Activated B cell treated with CpG ODN at 0.5 μM for 24 hours (primary cell): ENCODE measurements at regions not wholly inside any gene's neighbourhood (a gene's known extent, or its start where the extent isn't known, plus 50 kb on each side); places are given as distances from the start of the nearest gene placed in this dataset.

Experiments
- ATAC-seq: fragments of 200-7000 bp; cut with Tn5 transposase; one replicate; pipeline ENCODE4 v1.10.0; 2021; ENCODE audit warnings: low read depth, mild to moderate bottlenecking, moderate library complexity
- CTCF ChIA-PET: fragments of 350-600 bp; sonication (Branson Sonifier 250); formaldehyde crosslinking; loops from one replicate; lab custom pipeline; 2021; ENCODE audit warnings: antibody characterized with exemption; lab: Charles Lee
- POLR2A ChIA-PET: fragments of 350-600 bp; sonication (Branson Sonifier 250); formaldehyde crosslinking; loops from one replicate; lab custom pipeline; 2021; ENCODE audit warnings: antibody characterized with exemption; lab: Charles Lee
- DNase-seq: peaks from one replicate; pipeline ENCODE4 v3.0.0; 2022
- H3K27ac Mint-ChIP-seq: one replicate; pipeline ENCODE4 v1.8.0; 2020; ENCODE audit warnings: mixed read lengths
- H3K27me3 Mint-ChIP-seq: one replicate; pipeline ENCODE4 v1.8.0; 2021; ENCODE audit warnings: mixed read lengths
- H3K36me3 Mint-ChIP-seq: one replicate; pipeline ENCODE4 v1.8.0; 2021; ENCODE audit warnings: low read depth, mixed read lengths
- H3K4me1 Mint-ChIP-seq: one replicate; pipeline ENCODE4 v1.8.0; 2021; ENCODE audit warnings: mixed read lengths
- H3K4me3 Mint-ChIP-seq: one replicate; pipeline ENCODE4 v1.8.0; 2020; ENCODE audit warnings: mild to moderate bottlenecking, mixed read lengths
- H3K9me3 Mint-ChIP-seq: one replicate; pipeline ENCODE4 v1.8.0; 2020; ENCODE audit warnings: mixed read lengths
- CTCF ChIP-seq: fragments of 200-600 bp; IDR thresholded peaks from one replicate; pipeline ENCODE4 v1.8.0; 2022; ENCODE audit warnings: antibody characterized with exemption, mild to moderate bottlenecking
- intact Hi-C: fragments of 100-400 bp; cut with micrococcal nuclease; formaldehyde crosslinking; loops from one replicate; pipeline ENCODE4 v1.15.1; 2024

- ATAC-seq (no peak), DNase-seq (no peak)
- H3K4me3 Mint-ChIP-seq, result no peak overlapping the region
- H3K9me3 Mint-ChIP-seq, result no peaks in the 10 kb centered on the region
- no peaks in the 10 kb centered on the region for H3K4me1 Mint-ChIP-seq
- H3K27ac Mint-ChIP-seq, result no peak overlapping the region
- intact Hi-C loops, result no loop called here
- TF ChIP-seq CTCF, result no peak
- ChIA-PET CTCF (no interaction called here), POLR2A (no interaction called here)
- H3K27me3 Mint-ChIP-seq, result no peaks in the 10 kb centered on the region
- no peaks in the 10 kb centered on the region for H3K36me3 Mint-ChIP-seq
Measured at GRCh38 chr9:118422508-118422907, 718.3 kb downstream of the TLR4 start.

- Mint-ChIP-seq H3K27ac (no peak overlapping the region), H3K9me3 (no peaks in the 10 kb centered on the region), H3K27me3 (no peaks in the 10 kb centered on the region), H3K4me1 (no peaks in the 10 kb centered on the region), H3K4me3 (no peak overlapping the region), H3K36me3 (no peaks in the 10 kb centered on the region)
- TF ChIP-seq CTCF, result no peak
- ATAC-seq (no peak), DNase-seq (no peak)
- POLR2A ChIA-PET, result no interaction called here
- intact Hi-C loops, result no loop called here
- CTCF ChIA-PET, result no interaction called here
Measured at GRCh38 chr9:118423021-118423420, 718.8 kb downstream of the TLR4 start.

GRCh38 chr9:118423721-118424120 lies 719.5 kb downstream of the TLR4 start:
- H3K27me3 Mint-ChIP-seq, result no peaks in the 10 kb centered on the region
- no peak overlapping the region for H3K4me3 Mint-ChIP-seq
- ChIA-PET CTCF (no interaction called here), POLR2A (no interaction called here)
- H3K36me3 Mint-ChIP-seq, result no peaks in the 10 kb centered on the region
- no peak for DNase-seq
- no peak for ATAC-seq
- no peak overlapping the region for H3K27ac Mint-ChIP-seq
- intact Hi-C loops, result no loop called here
- no peaks in the 10 kb centered on the region for H3K4me1 Mint-ChIP-seq
- no peak for TF ChIP-seq CTCF
- H3K9me3 Mint-ChIP-seq, result no peaks in the 10 kb centered on the region

- CTCF ChIA-PET, result no interaction called here
- no peak overlapping the region for H3K4me3 Mint-ChIP-seq
- no peak overlapping the region for H3K27ac Mint-ChIP-seq
- POLR2A ChIA-PET, result no interaction called here
- no peaks in the 10 kb centered on the region for H3K27me3 Mint-ChIP-seq
- intact Hi-C loops, result no loop called here
- H3K4me1 Mint-ChIP-seq, result no peaks in the 10 kb centered on the region
- no peak for TF ChIP-seq CTCF
- no peak for DNase-seq
- ATAC-seq, result no peak
- no peaks in the 10 kb centered on the region for H3K36me3 Mint-ChIP-seq
- no peaks in the 10 kb centered on the region for H3K9me3 Mint-ChIP-seq
Measured at GRCh38 chr9:118426772-118427171, 722.6 kb downstream of the TLR4 start.

GRCh38 chr9:118438810-118439209 lies 734.6 kb downstream of the TLR4 start:
- Mint-ChIP-seq H3K36me3 (no peaks in the 10 kb centered on the region), H3K4me3 (no peak overlapping the region), H3K4me1 (no peaks in the 10 kb centered on the region), H3K9me3 (no peaks in the 10 kb centered on the region), H3K27ac (no peak overlapping the region), H3K27me3 (no peaks in the 10 kb centered on the region)
- DNase-seq (no peak), ATAC-seq (no peak)
- CTCF ChIA-PET, result no interaction called here
- no peak for TF ChIP-seq CTCF
- intact Hi-C loops, result no loop called here
- POLR2A ChIA-PET, result no interaction called here
